Sigmoid colon (tissue), 4 donors: ENCODE measurements at regions not wholly inside any gene's neighbourhood (a gene's known extent, or its start where the extent isn't known, plus 50 kb on each side); places are given as distances from the start of the nearest gene placed in this dataset.

Experiments
- CTCF ChIP-seq, 4 experiments: fragments of 450-650 bp in 3 of 4; fragments of 200-600 bp in 1 of 4; IDR thresholded peaks; one replicate each; pipeline ENCODE4 v1.5.1; 2016 to 2019; ENCODE audit warnings: antibody characterized with exemption in 4 of 4, mild to moderate bottlenecking in 3 of 4, moderate library complexity in 2 of 4
- EP300 ChIP-seq, 4 donors: sonication (generic); formaldehyde crosslinking; IDR thresholded peaks; one replicate each; pipeline ENCODE4 v1.6.1; 2017; ENCODE audit warnings: antibody characterized with exemption in 4 of 4
- POLR2A ChIP-seq, 2 donors: fragments of 450-650 bp; IDR thresholded peaks; one replicate each; pipeline ENCODE4 v1.6.1; 2016; ENCODE audit warnings: antibody characterized with exemption in 2 of 2, mild to moderate bottlenecking in 2 of 2, moderate library complexity in 2 of 2
- POLR2AphosphoS5 ChIP-seq, 4 donors: sonication (generic); formaldehyde crosslinking; IDR thresholded peaks; one replicate each; pipeline ENCODE4 v1.6.1; 2017; ENCODE audit warnings: antibody characterized with exemption in 4 of 4

GRCh38 chr12:82209533-82209932, 148.7 kb downstream of the CCDC59 start:
- TF ChIP-seq CTCF (IDR thresholded peaks at IDR 0.05) (no peak), POLR2A (IDR thresholded peaks at IDR 0.05) (no peak), POLR2AphosphoS5 (IDR thresholded peaks at IDR 0.05) (no peak), EP300 (IDR thresholded peaks at IDR 0.05) (no peak)
